ENCODE measurements at regions not wholly inside any gene's neighbourhood (a gene's known extent, or its start where the extent isn't known, plus 50 kb on each side); places are given as distances from the start of the nearest gene placed in this dataset.

DNA sequence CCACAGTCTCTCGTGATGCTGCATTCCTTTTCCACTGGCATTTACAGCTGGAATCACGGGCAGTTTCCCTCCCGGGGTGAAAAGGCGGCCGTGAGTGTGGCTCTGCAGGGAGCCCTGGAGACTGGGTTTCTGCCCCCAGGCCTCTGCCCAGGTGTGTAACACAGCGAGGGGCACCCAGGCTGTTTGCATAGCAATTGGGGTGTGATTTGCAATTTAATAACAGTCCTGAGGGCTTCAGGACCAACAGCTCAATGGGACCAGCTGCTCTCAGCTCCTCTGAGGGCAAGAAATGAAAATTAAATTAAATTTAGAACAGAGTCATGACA lies 99.0 kb upstream of the SHOX start:
- Histone ChIP-seq H4K20me1 (ENCODE audit: low read depth) (no peaks in the 10 kb centered on the region), H3K27me3 (peaks cover 15% of the 10 kb centered on the region), H3K9ac (no peak overlapping the region), H3K36me3 (no peaks in the 10 kb centered on the region), H3K4me3 (no peak overlapping the region), H3K79me2 (ENCODE audit: low read depth) (no peaks in the 10 kb centered on the region), H2AFZ (replicated peaks) (peak overlapping the region; percentile 63), H3K27ac (no peak overlapping the region), H3K4me1 (peaks cover 3% of the 10 kb centered on the region), H3K9me3 (ENCODE audit: low read depth) (peaks cover 3% of the 10 kb centered on the region), H3F3A (ENCODE audit: low read depth) (peaks cover 16% of the 10 kb centered on the region), H3K4me2 (peak overlapping the region; percentile 43)
- no peaks in the 10 kb centered on the region for H3K4me1 Mint-ChIP-seq
- H3K27me3 Mint-ChIP-seq (ENCODE audit: insufficient read depth, low read depth): peaks cover 20% of the 10 kb centered on the region
- no peaks in the 10 kb centered on the region for H3K9me3 Mint-ChIP-seq
- no peak overlapping the region for H3K4me3 Mint-ChIP-seq
- no peak overlapping the region for H3K27ac Mint-ChIP-seq
- TF ChIP-seq EZH2 (IDR thresholded peaks at IDR 0.05) (no peak), EZH2phosphoT487 (IDR thresholded peaks at IDR 0.05) (no peak)
- TF ChIP-seq, protein P1, sequence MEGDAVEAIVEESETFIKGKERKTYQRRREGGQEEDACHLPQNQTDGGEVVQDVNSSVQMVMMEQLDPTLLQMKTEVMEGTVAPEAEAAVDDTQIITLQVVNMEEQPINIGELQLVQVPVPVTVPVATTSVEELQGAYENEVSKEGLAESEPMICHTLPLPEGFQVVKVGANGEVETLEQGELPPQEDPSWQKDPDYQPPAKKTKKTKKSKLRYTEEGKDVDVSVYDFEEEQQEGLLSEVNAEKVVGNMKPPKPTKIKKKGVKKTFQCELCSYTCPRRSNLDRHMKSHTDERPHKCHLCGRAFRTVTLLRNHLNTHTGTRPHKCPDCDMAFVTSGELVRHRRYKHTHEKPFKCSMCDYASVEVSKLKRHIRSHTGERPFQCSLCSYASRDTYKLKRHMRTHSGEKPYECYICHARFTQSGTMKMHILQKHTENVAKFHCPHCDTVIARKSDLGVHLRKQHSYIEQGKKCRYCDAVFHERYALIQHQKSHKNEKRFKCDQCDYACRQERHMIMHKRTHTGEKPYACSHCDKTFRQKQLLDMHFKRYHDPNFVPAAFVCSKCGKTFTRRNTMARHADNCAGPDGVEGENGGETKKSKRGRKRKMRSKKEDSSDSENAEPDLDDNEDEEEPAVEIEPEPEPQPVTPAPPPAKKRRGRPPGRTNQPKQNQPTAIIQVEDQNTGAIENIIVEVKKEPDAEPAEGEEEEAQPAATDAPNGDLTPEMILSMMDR (IDR thresholded peaks at IDR 0.05): no peak
- H3K36me3 Mint-ChIP-seq: no peaks in the 10 kb centered on the region
- no peak for DNase-seq (ENCODE audit: low spot score)

DNA sequence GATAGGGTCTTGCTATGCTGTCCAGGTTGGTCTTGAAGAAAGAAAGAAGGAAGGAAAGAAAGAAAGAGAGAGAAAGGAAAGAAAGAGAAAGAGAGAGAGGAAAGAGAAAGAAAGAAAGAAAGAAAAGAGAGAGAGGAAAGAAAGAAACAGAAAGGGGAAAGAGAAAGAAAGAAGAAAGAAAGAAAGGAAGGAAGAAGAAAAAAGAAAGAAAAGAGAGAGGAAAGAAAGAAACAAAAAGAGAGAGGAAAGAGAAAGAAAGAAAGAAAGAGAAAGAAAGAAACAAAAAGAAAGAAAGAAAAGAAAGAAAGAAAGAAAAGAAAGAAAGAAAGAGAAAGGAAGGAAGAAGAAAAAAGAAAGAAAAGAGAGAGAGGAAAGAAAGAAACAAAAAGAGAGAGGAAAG lies 95.8 kb upstream of the SHOX start:
- no peaks in the 10 kb centered on the region for H3K79me2 ChIP-seq (ENCODE audit: low read depth)
- no peaks in the 10 kb centered on the region for H4K20me1 ChIP-seq (ENCODE audit: low read depth)
- no peaks in the 10 kb centered on the region for H3K9me3 Mint-ChIP-seq
- H3K4me3 ChIP-seq: no peak overlapping the region
- peaks cover 15% of the 10 kb centered on the region for H3K27me3 Mint-ChIP-seq (ENCODE audit: insufficient read depth, low read depth)
- peaks cover 9% of the 10 kb centered on the region for H3K27me3 ChIP-seq
- peaks cover 3% of the 10 kb centered on the region for H3K4me1 ChIP-seq
- H3K4me2 ChIP-seq: no peak overlapping the region
- H3K27ac ChIP-seq: no peak overlapping the region
- no peaks in the 10 kb centered on the region for H3K4me1 Mint-ChIP-seq
- no peaks in the 10 kb centered on the region for H3K36me3 Mint-ChIP-seq
- peaks cover 15% of the 10 kb centered on the region for H3F3A ChIP-seq (ENCODE audit: low read depth)
- H3K36me3 ChIP-seq: no peaks in the 10 kb centered on the region
- DNase-seq (ENCODE audit: low spot score): no peak
- TF ChIP-seq, protein P1 (IDR thresholded peaks at IDR 0.05): no peak
- no peak for TF ChIP-seq EZH2 (IDR thresholded peaks at IDR 0.05)
- TF ChIP-seq EZH2phosphoT487 (IDR thresholded peaks at IDR 0.05): no peak
- no peak overlapping the region for H3K4me3 Mint-ChIP-seq
- H3K27ac Mint-ChIP-seq: no peak overlapping the region
- H3K9me3 ChIP-seq (ENCODE audit: low read depth): peaks cover 3% of the 10 kb centered on the region
- H3K9ac ChIP-seq: no peak overlapping the region
- H2AFZ ChIP-seq (replicated peaks): no peak overlapping the region

GRCh38 chrX:536616-537015 lies 94.0 kb upstream of the SHOX start:
- Histone ChIP-seq H3K36me3 (no peaks in the 10 kb centered on the region), H4K20me1 (ENCODE audit: low read depth) (no peaks in the 10 kb centered on the region), H3K4me1 (peaks cover under 1% of the 10 kb centered on the region), H3K4me2 (no peak overlapping the region), H3K79me2 (ENCODE audit: low read depth) (no peaks in the 10 kb centered on the region), H3K27me3 (peaks cover 4% of the 10 kb centered on the region), H2AFZ (replicated peaks) (no peak overlapping the region), H3K9ac (no peak overlapping the region), H3K4me3 (no peak overlapping the region), H3K9me3 (ENCODE audit: low read depth) (peaks cover 3% of the 10 kb centered on the region), H3F3A (ENCODE audit: low read depth) (no peaks in the 10 kb centered on the region), H3K27ac (no peak overlapping the region)
- H3K9me3 Mint-ChIP-seq: no peaks in the 10 kb centered on the region
- no peaks in the 10 kb centered on the region for H3K4me1 Mint-ChIP-seq
- H3K36me3 Mint-ChIP-seq: no peaks in the 10 kb centered on the region
- H3K27ac Mint-ChIP-seq: no peak overlapping the region
- H3K27me3 Mint-ChIP-seq (ENCODE audit: insufficient read depth, low read depth): peaks cover 11% of the 10 kb centered on the region
- no peak overlapping the region for H3K4me3 Mint-ChIP-seq
- DNase-seq (ENCODE audit: low spot score): no peak
- TF ChIP-seq, protein P1 (IDR thresholded peaks at IDR 0.05): no peak

- Histone ChIP-seq H3K4me1 (no peaks in the 10 kb centered on the region), H2AFZ (replicated peaks) (no peak overlapping the region), H4K20me1 (ENCODE audit: low read depth) (no peaks in the 10 kb centered on the region), H3K79me2 (ENCODE audit: low read depth) (no peaks in the 10 kb centered on the region), H3K27me3 (no peaks in the 10 kb centered on the region), H3F3A (ENCODE audit: low read depth) (no peaks in the 10 kb centered on the region), H3K9me3 (ENCODE audit: low read depth) (peaks cover 3% of the 10 kb centered on the region), H3K4me2 (no peak overlapping the region), H3K27ac (no peak overlapping the region), H3K4me3 (no peak overlapping the region), H3K9ac (no peak overlapping the region), H3K36me3 (no peaks in the 10 kb centered on the region)
- no peak overlapping the region for H3K27ac Mint-ChIP-seq
- H3K9me3 Mint-ChIP-seq: no peaks in the 10 kb centered on the region
- DNase-seq (ENCODE audit: low spot score): no peak
- no peaks in the 10 kb centered on the region for H3K4me1 Mint-ChIP-seq
- no peaks in the 10 kb centered on the region for H3K36me3 Mint-ChIP-seq
- TF ChIP-seq, protein P1 (IDR thresholded peaks at IDR 0.05): no peak
- TF ChIP-seq EZH2phosphoT487 (IDR thresholded peaks at IDR 0.05) (no peak), EZH2 (IDR thresholded peaks at IDR 0.05) (no peak)
- H3K27me3 Mint-ChIP-seq (ENCODE audit: insufficient read depth, low read depth): peaks cover 11% of the 10 kb centered on the region
- H3K4me3 Mint-ChIP-seq: no peak overlapping the region
Observed at GRCh38 chrX:537151-537550, 93.4 kb upstream of the SHOX start.

All from neural progenitor cell (in vitro differentiated cells).